Erythroblast (primary cell): ENCODE measurements at regions not wholly inside any gene's neighbourhood (a gene's known extent, or its start where the extent isn't known, plus 50 kb on each side); places are given as distances from the start of the nearest gene placed in this dataset.

ENCODE experiments used
- GATA1 ChIP-seq: IDR thresholded peaks from 2 replicates; pipeline ENCODE4 v1.6.1; 2011; ENCODE audit warnings: low read depth, mild to moderate bottlenecking, control low read depth, low read length, moderate library complexity
- POLR2A ChIP-seq: IDR thresholded peaks from 2 replicates; pipeline ENCODE4 v1.6.1; 2011; ENCODE audit warnings: mild to moderate bottlenecking, low read length

GRCh38 chr1:80582980-80583379 lies 1217.8 kb upstream of the ADGRL2 start:
- TF ChIP-seq POLR2A (no peak), GATA1 (no peak)
